Astrocyte of the spinal cord (primary cell): ENCODE measurements at regions not wholly inside any gene's neighbourhood (a gene's known extent, or its start where the extent isn't known, plus 50 kb on each side); places are given as distances from the start of the nearest gene placed in this dataset.

Experiments
- DNase-seq: peaks from one replicate; pipeline ENCODE4 v3.0.0; 2011; ENCODE audit warnings: low read depth, low spot score
- H3K4me3 ChIP-seq: 2 replicates; pipeline ENCODE4 v1.5.1; 2011; ENCODE audit warnings: low read depth, mild to moderate bottlenecking, low read length, moderate library complexity
- in situ Hi-C: cut with HindIII; loops from 2 replicates; pipeline ENCODE4 v1.10.0; 2017; ENCODE audit warnings: low sequenced_read_pairs
- TF ChIP-seq, protein P1 (sequence below): IDR thresholded peaks from 2 replicates; pipeline ENCODE4 v1.5.1; 2012; ENCODE audit warnings: low read depth, mild to moderate bottlenecking, low read length, inconsistent platforms

DNA sequence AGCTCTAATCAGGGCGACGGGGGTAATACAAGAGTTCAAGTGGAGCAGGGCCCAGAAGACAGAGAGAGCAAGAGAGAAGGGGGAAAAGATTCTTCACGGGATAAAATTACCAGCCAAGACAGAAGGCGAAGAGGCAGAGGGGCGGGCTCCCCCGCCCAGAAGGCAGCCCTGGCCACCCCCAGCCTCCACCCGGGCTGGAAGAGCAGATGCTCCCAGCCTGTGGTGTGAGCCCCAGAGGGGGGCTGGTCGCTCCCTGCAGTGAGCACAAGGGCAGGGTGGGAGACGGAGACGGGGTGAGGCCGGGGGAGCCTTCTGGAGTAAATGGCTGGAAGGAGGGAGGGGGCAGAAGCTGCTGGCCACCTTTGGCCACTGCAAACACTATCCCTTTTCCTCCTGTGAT lies 1035.6 kb downstream of the VRK1 start:
- in situ Hi-C loops: no loop called here
- TF ChIP-seq, protein P1, sequence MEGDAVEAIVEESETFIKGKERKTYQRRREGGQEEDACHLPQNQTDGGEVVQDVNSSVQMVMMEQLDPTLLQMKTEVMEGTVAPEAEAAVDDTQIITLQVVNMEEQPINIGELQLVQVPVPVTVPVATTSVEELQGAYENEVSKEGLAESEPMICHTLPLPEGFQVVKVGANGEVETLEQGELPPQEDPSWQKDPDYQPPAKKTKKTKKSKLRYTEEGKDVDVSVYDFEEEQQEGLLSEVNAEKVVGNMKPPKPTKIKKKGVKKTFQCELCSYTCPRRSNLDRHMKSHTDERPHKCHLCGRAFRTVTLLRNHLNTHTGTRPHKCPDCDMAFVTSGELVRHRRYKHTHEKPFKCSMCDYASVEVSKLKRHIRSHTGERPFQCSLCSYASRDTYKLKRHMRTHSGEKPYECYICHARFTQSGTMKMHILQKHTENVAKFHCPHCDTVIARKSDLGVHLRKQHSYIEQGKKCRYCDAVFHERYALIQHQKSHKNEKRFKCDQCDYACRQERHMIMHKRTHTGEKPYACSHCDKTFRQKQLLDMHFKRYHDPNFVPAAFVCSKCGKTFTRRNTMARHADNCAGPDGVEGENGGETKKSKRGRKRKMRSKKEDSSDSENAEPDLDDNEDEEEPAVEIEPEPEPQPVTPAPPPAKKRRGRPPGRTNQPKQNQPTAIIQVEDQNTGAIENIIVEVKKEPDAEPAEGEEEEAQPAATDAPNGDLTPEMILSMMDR: no peak
- DNase-seq: no peak
- H3K4me3 ChIP-seq: no peak overlapping the region

DNA sequence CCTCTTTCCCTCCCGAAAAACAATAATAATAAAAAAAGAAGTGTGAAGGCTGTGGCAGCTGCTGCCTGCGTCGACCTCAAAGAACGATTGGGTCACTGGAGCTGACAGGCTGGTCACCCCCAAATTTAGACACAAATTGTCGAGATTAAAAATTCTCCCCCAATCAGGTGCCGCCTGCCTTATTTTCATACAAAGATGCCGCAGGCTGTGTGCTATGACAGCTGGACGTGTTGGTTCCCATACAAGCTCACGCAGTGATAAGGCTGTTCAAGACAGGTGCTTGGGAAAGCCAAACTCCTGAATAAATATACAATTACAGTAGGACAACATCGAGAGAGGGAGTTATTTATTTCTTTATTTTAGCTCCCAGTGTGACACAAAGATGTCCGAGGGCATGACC lies 1041.8 kb downstream of the VRK1 start:
- no peak for DNase-seq
- H3K4me3 ChIP-seq: no peak overlapping the region
- TF ChIP-seq, protein P1: no peak
- in situ Hi-C loops: no loop called here

DNA sequence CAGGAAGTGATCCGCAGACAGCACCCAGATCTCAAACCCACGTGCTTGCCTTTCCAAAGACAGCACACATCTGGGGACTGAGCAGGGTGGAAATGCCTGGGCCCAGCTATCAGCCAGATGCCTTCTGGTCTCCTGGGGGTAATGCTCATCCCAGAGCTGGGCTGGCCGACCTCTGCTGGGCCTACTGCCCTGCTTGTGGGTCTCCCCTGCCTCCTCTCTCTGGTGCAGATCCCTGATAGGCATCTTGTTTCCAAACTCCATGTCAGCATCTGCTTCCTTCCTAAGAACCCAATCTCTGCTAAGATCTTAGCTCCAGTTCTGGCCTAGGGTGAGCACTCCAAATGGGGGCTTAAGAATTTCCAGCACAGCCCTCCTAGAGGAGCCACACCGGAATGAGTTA lies 1043.0 kb downstream of the VRK1 start:
- DNase-seq: no peak
- in situ Hi-C loops: no loop called here
- TF ChIP-seq, protein P1: no peak
- no peak overlapping the region for H3K4me3 ChIP-seq

DNA sequence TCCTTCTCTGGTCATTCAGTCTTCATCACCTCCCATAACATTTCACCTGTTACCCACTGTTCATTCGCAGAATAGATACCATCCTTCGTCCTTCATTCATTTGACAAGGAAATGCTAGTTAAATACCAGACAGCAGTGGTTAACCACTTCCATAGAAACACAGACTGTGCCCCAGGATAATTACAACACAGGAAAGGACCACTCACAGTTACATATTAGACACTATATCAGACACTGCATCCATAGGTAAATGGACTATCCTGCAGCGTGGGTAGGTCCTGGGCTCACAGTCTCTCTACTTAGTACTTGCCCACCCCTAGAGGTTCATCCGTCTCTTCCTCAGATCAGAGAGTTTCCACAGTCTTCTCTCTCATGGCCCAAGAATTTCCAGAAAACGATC lies 1044.6 kb downstream of the VRK1 start:
- DNase-seq: no peak
- H3K4me3 ChIP-seq: no peak overlapping the region
- in situ Hi-C loops: no loop called here
- TF ChIP-seq, protein P1: no peak

DNA sequence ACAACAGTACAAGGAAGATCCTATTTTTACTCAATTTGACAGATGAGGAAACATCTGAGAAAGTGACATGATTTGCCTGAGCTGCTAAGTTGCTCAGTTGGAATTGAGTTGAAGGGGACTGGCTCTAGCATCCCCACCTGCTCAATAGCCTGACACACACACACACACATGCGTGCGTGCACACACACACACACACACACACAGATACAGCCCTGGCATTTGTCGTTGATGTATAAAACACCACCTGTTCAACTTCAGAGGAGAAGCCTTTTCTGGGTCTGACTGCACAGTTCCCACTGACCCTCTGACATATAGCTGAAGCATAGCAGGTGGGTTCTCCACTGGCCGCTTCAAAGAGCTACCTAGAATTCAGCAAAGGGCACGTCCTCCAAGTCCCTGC lies 1045.9 kb downstream of the VRK1 start:
- no peak overlapping the region for H3K4me3 ChIP-seq
- TF ChIP-seq, protein P1: no peak
- no peak for DNase-seq
- in situ Hi-C loops: no loop called here

DNA sequence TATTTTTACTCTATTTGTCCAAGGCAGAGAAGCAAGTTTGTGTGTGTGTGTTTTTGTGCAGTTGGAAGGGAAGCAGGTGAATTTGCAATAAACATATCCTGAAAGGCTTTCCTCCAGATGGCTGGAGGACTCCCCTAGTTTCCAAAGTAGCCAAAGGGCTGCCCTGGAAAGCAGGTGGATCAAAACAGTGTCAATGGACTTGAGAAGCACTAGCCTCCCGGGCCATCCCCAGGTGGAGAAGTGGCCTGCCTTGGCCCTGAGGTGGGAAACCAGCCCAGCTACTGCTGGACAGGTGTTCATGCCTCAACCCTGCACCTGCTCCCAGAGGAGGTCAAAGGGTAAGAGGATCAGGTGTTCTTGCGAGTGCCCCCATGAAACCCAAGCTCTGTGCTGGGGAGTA lies 1046.9 kb downstream of the VRK1 start:
- DNase-seq: no peak
- TF ChIP-seq, protein P1: no peak
- in situ Hi-C loops: no loop called here
- no peak overlapping the region for H3K4me3 ChIP-seq

DNA sequence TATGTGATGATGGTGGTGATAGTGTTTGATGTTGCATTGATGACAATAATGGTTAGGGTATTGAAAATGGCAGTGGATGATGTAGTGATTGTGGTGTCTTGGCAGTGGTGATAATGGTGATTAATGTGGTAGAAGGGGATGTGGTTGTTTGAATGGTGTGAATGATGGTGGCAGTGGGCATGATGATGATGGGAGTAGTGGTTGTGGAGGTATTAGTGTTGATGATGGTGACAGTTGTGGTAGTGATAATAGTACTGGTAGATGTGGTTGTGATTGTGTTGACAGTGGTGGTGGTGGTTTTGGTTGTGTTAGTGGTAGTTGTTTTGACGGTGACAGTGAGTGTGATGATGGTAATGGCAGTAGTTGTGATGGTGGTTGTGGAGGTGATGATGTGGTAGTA lies 1049.0 kb downstream of the VRK1 start:
- TF ChIP-seq, protein P1: no peak
- H3K4me3 ChIP-seq: no peak overlapping the region
- DNase-seq: no peak
- in situ Hi-C loops: no loop called here
